GM19395 (cell line): ENCODE measurements at regions not wholly inside any gene's neighbourhood (a gene's known extent, or its start where the extent isn't known, plus 50 kb on each side); places are given as distances from the start of the nearest gene placed in this dataset.
A peak's percentile ranks its signal among the peaks of the same experiment; 100 is the strongest.
"Not testable (repeated sequence)": the region's sequence is repeated elsewhere in the genome, so short reads cannot be mapped to it uniquely, and the experiment has no call there.

Experiments used
- ATAC-seq: cut with Tn5 transposase; IDR thresholded peaks from one replicate; pipeline ENCODE4 v1.9.1; 2021; ENCODE audit warnings: mild to moderate bottlenecking, moderate library complexity; ENCODE audit not compliant: unreplicated experiment

- ATAC-seq: no peak
Measured at GRCh38 chr12:103011974-103012763, 54.7 kb downstream of the ASCL1 start.

- ATAC-seq: no peak
Measured at GRCh38 chr12:103012884-103013283, 55.4 kb downstream of the ASCL1 start.

GRCh38 chr12:103013741-103014300, 56.3 kb downstream of the ASCL1 start:
- ATAC-seq: no peak

- ATAC-seq: no peak
Measured at GRCh38 chr12:103016381-103016780, 58.9 kb downstream of the ASCL1 start.

GRCh38 chr12:103020839-103021238, 63.4 kb downstream of the ASCL1 start:
- no peak for ATAC-seq

- ATAC-seq: no peak
Measured at GRCh38 chr12:103021538-103022218, 64.2 kb downstream of the ASCL1 start.

GRCh38 chr12:103024650-103025049, 67.2 kb downstream of the ASCL1 start:
- no peak for ATAC-seq

- ATAC-seq: not testable (repeated sequence)
Measured at GRCh38 chr12:103026643-103027042, 69.2 kb downstream of the ASCL1 start.

- no peak for ATAC-seq
Measured at GRCh38 chr12:103028881-103029639, 71.6 kb downstream of the ASCL1 start.

- no peak for ATAC-seq
Measured at GRCh38 chr12:103036581-103037214, 79.2 kb downstream of the ASCL1 start.

- no peak for ATAC-seq
Measured at GRCh38 chr12:103043531-103044486, 86.3 kb downstream of the ASCL1 start.

- no peak for ATAC-seq
Measured at GRCh38 chr12:103046154-103046553, 88.7 kb downstream of the ASCL1 start.

- ATAC-seq: no peak
Measured at GRCh38 chr12:103050273-103050672, 92.8 kb downstream of the ASCL1 start.

- ATAC-seq: no peak
Measured at GRCh38 chr12:103053089-103053488, 95.6 kb downstream of the ASCL1 start.

GRCh38 chr12:103073630-103074029, 116.2 kb downstream of the ASCL1 start:
- ATAC-seq: no peak

GRCh38 chr12:103075848-103076247, 118.4 kb downstream of the ASCL1 start:
- no peak for ATAC-seq

- ATAC-seq: no peak
Measured at GRCh38 chr12:103077108-103077773, 119.8 kb downstream of the ASCL1 start.

GRCh38 chr12:103085541-103085940, 128.1 kb downstream of the ASCL1 start:
- peak; percentile 92 for ATAC-seq

- ATAC-seq: no peak
Measured at GRCh38 chr12:103086471-103086870, 129.0 kb downstream of the ASCL1 start.
